Hepatocyte (in vitro differentiated cells): ENCODE measurements at regions not wholly inside any gene's neighbourhood (a gene's known extent, or its start where the extent isn't known, plus 50 kb on each side); places are given as distances from the start of the nearest gene placed in this dataset.

Experiments used
- EZH2 ChIP-seq: fragments of 200-600 bp; sonication (generic); IDR thresholded peaks from 2 replicates; pipeline ENCODE4 v1.6.1; 2016; ENCODE audit warnings: antibody characterized with exemption, mild to moderate bottlenecking, borderline replicate concordance
- TF ChIP-seq, protein P1 (sequence below): fragments of 200-600 bp; sonication (generic); IDR thresholded peaks from 2 replicates; pipeline ENCODE4 v1.5.1; 2016; ENCODE audit warnings: antibody characterized with exemption, mild to moderate bottlenecking; ENCODE audit not compliant: poor library complexity

DNA sequence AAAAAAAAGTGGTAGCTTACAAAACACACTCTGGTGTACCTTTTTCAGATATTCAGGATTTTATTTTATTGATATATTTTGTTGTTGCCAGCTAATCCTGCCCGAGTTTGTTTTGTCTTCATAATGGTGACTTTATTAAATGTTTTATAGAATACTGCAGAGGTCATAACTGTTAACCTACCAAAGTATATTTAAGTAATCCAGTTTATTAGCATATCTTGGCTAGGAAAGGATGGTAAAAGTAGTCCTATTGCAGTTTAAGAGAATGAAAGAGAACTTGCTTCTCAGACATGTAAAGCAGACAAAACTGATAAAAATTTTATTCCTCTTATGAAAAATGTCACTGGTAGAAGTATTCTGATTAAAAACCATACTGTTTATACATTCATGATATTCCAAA lies 59.2 kb upstream of the IGSF10 start:
- TF ChIP-seq, protein P1, sequence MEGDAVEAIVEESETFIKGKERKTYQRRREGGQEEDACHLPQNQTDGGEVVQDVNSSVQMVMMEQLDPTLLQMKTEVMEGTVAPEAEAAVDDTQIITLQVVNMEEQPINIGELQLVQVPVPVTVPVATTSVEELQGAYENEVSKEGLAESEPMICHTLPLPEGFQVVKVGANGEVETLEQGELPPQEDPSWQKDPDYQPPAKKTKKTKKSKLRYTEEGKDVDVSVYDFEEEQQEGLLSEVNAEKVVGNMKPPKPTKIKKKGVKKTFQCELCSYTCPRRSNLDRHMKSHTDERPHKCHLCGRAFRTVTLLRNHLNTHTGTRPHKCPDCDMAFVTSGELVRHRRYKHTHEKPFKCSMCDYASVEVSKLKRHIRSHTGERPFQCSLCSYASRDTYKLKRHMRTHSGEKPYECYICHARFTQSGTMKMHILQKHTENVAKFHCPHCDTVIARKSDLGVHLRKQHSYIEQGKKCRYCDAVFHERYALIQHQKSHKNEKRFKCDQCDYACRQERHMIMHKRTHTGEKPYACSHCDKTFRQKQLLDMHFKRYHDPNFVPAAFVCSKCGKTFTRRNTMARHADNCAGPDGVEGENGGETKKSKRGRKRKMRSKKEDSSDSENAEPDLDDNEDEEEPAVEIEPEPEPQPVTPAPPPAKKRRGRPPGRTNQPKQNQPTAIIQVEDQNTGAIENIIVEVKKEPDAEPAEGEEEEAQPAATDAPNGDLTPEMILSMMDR, result no peak
- no peak for TF ChIP-seq EZH2
